NCI-H1092 treated with DMSO at 0.1 percent for 48 hours (cell line): ENCODE measurements at regions not wholly inside any gene's neighbourhood (a gene's known extent, or its start where the extent isn't known, plus 50 kb on each side); places are given as distances from the start of the nearest gene placed in this dataset.
"Not testable (repeated sequence)": the region's sequence is repeated elsewhere in the genome, so short reads cannot be mapped to it uniquely, and the experiment has no call there.

Source experiments
- DNase-seq: peaks from one replicate; lab custom pipeline; 2025; lab: John Stamatoyannopoulos, UW

DNA sequence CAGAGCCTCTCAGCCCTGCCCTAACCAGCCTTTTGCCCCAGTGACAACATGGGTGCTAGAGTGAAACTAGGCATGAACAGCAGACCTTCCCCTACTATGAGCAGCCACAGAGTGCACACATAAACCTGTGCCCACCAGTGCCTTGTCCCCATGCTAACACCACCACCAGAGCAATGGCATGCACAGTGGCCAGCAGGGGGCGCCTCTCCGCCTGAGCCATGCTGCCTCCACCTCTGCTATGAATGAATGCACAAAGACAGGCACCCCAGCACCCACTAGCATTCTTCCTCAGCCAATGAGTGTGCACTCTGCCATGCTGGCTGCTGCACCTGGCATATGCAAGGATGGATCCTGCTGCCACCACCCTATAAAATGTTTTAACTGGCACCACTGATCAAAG, 286.9 kb upstream of the FGF16 start:
- DNase-seq = no peak

DNA sequence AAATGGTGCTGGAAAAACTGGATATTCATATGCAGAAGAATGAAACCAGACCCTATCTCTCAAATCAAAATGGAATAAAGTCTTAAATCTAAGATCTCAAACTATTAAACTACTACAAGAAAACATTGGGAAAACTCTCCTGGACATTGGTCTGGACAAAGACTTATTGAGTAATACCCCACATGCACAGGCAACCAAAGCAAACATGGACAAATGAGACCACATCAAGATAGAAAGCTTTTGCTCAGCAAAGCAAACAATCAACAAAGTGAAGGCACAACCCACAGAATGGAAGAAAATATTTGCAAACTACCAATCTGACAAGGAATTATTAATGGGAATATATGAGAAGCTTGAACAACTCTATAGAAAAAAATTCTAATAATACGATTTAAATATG, 284.4 kb upstream of the FGF16 start:
- DNase-seq = no peak

GRCh38 chrX:77167993-77168392, 279.2 kb upstream of the FGF16 start:
- DNase-seq = no peak

DNA sequence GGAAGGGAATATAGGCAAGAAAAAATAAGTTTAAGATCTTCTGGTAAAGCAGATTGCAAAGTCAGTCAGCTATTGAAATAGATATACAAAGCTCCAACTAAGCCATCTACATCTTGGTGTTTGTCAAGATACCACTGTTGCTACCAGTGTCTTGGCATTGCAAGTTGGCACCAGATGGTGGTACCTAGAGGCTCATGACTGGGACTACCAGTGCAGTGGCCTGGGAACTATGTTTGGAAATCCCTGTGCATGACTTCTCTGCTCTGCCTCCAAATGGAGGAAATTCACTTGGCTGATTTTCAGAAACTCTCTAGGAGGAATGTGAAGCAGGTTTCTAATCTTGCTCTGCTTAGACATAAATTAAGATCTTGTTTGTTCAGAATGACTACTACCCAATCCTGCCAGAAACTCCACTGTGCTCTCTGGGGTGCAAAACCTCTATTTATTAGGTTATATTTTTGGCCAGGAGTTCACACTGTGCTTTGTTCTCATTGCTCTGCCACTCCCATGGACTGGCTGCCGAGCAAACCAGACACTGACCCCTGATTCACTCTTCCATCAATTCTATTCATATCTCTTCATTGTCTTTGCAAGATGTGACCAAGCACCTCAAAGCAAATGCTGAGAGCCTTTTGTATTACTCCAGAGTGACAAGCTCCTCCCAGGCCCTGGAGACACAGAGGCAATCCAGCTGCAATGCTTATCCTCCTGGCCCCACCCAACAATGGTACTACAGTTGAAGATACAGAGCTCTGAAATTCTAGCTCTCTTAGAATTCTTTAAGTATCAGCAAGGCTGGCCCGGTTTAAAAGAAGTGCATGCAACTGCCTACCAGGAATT, 272.3 kb upstream of the FGF16 start:
- DNase-seq = no peak

GRCh38 chrX:77200663-77201062, 246.5 kb upstream of the FGF16 start:
- DNase-seq = no peak

DNA sequence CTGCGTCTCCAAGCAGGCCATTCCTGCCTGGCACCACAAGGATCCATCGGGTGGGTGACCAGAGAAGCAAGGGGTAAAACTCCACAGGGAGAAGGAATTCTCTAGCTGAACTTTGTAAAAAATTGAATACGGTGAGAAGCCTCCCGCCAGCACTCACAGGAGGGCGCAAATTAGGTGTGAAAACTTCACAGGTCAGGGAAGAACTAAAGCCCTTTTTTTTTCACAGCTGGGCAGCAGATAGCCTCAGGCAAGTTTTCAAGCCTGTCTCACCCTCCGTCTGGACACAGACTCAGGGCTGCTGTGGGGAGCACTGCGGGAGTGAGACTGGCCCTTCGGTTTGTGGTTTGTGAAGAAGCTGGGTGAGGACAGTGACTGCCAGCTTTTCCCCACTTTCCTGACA, 224.1 kb upstream of the FGF16 start:
- no peak for DNase-seq

DNA sequence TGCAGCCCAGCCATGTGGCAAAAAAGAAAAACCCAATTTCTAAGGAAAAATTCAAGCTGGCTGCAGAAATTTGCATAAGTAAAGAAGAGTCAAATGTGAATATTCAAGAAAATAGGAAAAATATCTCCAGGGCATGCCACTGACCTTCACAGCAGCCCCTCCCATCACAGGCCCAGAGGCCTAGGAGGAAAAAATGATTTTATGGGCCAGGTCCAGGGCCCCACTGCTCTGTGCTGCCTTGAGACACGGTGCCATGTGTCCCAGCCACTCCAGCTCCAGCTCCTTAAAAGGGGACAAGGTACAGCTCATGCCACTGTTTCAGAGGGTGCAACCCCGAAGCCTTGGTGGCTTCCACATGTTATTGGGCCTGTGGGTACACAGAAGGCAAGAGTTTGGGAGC, 182.7 kb upstream of the FGF16 start:
- no peak for DNase-seq

DNA sequence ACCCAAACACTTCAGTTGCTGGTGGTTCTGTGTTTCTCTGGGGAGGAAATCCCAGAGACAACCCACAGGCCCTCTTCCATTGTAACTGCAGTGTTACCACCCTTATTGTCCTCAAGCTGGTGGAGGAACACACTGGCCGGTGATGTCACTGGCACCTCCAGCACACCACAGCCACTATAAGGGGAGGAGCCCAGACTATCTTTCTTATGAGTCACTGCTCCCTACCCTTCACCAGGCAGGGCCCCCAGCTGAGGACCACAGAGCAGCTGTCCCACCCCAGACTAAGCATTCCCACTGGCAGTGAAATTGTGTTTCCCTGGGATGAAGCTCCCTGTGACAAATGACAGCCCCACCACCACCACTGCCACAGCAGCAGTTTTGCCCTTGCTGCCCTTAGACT, 171.8 kb upstream of the FGF16 start:
- DNase-seq = no peak

GRCh38 chrX:77276742-77277141, 170.4 kb upstream of the FGF16 start:
- no peak for DNase-seq

GRCh38 chrX:77277911-77278310, 169.3 kb upstream of the FGF16 start:
- no peak for DNase-seq

GRCh38 chrX:77279373-77279772, 167.8 kb upstream of the FGF16 start:
- DNase-seq = not testable (repeated sequence)

GRCh38 chrX:77293331-77293995, 153.7 kb upstream of the FGF16 start:
- no peak for DNase-seq

- DNase-seq = no peak
Measured at GRCh38 chrX:77298296-77298695, 148.9 kb upstream of the FGF16 start.

- DNase-seq = no peak
Measured at GRCh38 chrX:77298790-77299189, 148.4 kb upstream of the FGF16 start.

- DNase-seq = no peak
Measured at GRCh38 chrX:77299549-77299948, 147.6 kb upstream of the FGF16 start.

- no peak for DNase-seq
Measured at GRCh38 chrX:77342004-77342403, 105.2 kb upstream of the FGF16 start.

- no peak for DNase-seq
Measured at GRCh38 chrX:77346859-77347258, 100.3 kb upstream of the FGF16 start.

DNA sequence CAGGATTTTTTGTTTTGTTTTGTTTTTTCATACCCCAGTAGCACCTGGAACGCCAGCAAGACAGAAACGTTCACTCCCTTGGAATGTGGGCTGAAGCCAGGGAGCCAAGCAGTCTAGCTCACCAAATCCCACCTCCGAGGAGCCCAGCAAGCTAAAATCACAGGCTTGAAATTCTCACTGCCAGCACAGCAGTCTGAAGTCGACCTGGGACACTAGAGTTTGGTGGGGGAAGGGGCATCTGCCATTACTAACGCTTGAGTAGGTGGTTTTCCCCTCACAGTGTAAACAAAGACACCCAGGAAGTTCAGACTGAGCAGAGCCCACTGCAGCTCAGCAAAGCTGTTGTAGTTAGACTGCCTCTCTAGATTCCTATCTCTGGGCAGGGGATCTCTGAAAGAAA, 99.6 kb upstream of the FGF16 start:
- DNase-seq = no peak

DNA sequence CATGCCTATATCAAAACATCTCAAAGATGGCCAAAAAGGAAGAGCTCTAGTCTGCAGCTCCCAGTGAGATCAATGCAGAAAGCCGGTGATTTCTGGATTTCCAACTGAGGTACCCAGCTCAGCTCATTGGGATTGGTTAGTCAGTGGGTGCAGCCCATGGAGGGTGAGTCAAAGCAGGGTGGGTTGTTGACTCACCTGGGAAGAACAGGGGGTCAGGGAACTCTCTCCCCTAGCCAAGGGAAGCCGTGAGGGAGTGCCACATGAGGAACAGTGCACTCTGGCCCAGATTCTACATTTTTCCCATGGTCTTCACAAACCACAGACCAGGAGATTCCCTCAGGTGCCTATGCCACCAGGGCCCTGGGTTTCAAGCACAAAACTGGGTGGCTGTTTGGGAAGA, 57.3 kb upstream of the FGF16 start:
- DNase-seq = no peak

- not testable (repeated sequence) for DNase-seq
Measured at GRCh38 chrX:77390365-77390764, 56.8 kb upstream of the FGF16 start.

GRCh38 chrX:77396781-77397180, 50.4 kb upstream of the FGF16 start:
- DNase-seq = no peak
